WI38 (cell line): ENCODE measurements at regions not wholly inside any gene's neighbourhood (a gene's known extent, or its start where the extent isn't known, plus 50 kb on each side); places are given as distances from the start of the nearest gene placed in this dataset.

ENCODE experiments used
- H3K4me3 ChIP-seq: 2 replicates; pipeline ENCODE4 v1.5.1; 2011; ENCODE audit warnings: low read depth, mild to moderate bottlenecking, control low read depth, low read length
- CTCF ChIP-seq: IDR thresholded peaks from 2 replicates; pipeline ENCODE4 v1.5.1; 2012; ENCODE audit warnings: low read depth, mild to moderate bottlenecking, control low read depth, low read length

- H3K4me3 ChIP-seq: no peak overlapping the region
- TF ChIP-seq CTCF: no peak
Measured at GRCh38 chr22:48835364-48835763, 992.3 kb downstream of the BRD1 start.

DNA sequence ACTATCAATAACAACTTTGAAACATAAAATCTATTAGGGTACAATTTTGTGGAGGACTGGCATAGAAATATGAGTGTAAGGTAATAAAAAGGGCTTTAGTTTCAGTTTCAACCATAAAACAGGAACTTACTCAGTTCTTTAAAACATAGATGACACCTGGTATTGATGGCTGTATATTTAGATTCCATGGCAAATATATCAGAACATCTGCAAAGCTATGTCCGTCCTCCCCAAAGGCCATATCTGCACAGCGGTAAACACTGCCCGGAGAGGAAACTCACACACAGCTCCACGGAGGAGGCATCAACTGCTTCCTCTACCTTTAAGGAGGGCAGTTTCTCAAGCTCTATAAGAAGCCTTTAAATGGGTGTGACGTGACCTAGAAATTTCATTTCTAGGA lies 993.3 kb downstream of the BRD1 start:
- no peak for TF ChIP-seq CTCF
- H3K4me3 ChIP-seq: no peak overlapping the region

DNA sequence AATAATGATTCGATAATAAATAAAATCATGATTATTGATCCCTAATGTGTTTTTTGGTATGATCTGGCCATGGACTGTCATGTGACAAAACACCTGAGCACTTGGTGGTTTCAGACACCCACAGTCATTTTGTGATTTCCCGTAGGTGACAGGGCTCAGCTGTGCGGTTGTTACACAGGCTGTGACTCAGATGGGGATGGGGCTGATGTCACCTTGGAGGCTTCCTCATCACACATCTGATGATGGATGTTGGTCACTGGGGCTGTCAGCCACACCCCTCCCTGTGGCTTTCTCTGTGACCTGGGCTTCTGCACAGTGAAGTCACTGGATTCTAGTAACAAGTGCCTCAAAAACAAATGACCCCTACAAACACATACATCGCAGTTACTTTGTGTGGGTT lies 995.1 kb downstream of the BRD1 start:
- H3K4me3 ChIP-seq: no peak overlapping the region
- TF ChIP-seq CTCF: no peak

- H3K4me3 ChIP-seq: no peak overlapping the region
- TF ChIP-seq CTCF: no peak
Measured at GRCh38 chr22:48829908-48830307, 997.8 kb downstream of the BRD1 start.

DNA sequence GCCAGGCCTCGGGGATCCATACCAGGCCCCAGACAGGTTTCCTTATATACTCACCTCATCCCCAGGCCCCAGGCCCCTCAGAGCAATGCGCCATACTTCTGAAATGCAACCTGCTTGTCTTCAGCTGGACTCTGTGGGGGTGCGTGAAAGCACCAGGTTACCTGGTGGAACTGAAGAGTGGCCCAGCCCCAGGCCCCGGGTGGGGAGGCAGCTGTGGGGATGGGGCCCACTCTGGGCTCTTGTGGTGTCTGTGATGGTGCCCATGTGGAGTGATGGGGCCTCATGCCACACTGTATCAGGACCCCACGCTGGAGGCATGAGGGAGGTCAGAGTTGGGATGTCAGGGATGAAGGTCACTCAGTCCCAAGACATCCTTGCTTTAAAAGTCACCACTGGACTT lies 999.0 kb downstream of the BRD1 start:
- no peak for TF ChIP-seq CTCF
- no peak overlapping the region for H3K4me3 ChIP-seq

GRCh38 chr22:48827904-48828555 lies 999.6 kb downstream of the BRD1 start:
- no peak for TF ChIP-seq CTCF

DNA sequence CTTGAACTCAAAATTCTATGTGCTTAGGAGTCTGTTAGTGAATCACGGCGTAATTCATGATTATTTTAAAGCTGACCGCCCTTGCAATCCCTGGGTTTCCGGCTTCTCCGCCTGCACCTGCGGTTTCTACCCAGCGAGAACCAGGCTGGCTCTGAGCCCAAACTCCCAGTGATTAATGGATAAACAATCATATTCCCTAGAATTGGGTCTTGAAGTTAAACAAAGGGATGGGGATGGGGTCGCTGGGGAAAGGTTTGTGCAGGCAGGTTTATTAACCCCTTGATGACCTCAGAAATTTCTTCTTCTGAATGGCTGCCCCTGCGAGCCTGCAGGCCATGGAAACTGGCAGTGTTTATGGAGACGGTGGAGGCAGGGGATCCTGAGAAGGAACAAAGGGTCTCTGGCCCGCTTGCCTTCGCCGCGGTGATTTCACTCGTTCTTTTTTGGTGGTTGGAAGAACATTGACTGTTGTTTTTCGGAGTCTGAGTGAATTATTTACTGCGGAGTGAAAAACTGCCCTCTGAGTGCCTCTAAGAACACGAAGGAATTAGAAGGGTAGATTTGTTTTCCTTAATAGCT lies 1000.3 kb downstream of the BRD1 start:
- TF ChIP-seq CTCF: no peak
- no peak overlapping the region for H3K4me3 ChIP-seq

More at GRCh38 chr22:48827904-48828555, 999.6 kb downstream of the BRD1 start:
- H3K4me3 ChIP-seq: no peak overlapping the region
